GF-D8 (cell line): ENCODE measurements at regions not wholly inside any gene's neighbourhood (a gene's known extent, or its start where the extent isn't known, plus 50 kb on each side); places are given as distances from the start of the nearest gene placed in this dataset.
"Not testable (repeated sequence)": the region's sequence is repeated elsewhere in the genome, so short reads cannot be mapped to it uniquely, and the experiment has no call there.

Source experiments
- DNase-seq: peaks from one replicate; lab custom pipeline; 2025; lab: John Stamatoyannopoulos, UW

DNA sequence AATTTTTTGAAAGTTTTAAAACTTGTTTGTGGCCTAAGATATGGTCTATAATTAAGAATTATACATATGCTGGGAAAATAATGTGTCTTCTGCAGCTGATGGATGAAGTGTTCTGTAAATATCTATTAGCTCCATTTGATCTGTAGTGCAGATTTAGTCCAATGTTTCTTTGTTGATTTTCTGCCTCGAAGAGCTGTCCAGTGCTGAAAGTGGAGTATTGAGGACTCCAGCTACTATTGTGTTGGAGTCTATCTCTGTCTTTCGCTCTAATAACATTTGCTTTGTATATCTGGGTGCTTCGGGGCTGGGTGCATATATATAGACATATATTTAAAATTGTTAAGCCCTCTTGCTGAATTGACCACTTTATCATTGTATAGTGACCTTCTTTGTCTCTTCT is 2127.3 kb downstream of the PCDH7 start:
- no peak for DNase-seq

DNA sequence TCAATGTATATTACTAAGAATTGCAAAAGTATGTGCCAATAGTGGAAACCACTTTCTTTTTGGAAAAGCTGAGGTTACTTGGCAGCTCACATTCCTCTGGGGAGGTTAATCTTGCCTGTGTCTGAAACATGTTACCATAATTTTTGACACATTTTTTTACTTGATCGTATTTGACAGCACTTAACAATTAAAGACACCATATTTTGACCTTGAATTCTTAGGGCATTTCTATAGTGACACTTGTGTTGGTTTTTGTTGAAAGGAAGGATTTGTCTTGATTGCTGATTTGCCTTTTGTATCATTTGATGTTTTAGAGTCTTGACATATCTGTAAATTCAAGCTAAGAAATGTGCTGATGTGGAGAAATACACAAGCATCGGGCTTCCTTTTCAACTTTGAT is 2135.5 kb downstream of the PCDH7 start:
- DNase-seq: no peak

DNA sequence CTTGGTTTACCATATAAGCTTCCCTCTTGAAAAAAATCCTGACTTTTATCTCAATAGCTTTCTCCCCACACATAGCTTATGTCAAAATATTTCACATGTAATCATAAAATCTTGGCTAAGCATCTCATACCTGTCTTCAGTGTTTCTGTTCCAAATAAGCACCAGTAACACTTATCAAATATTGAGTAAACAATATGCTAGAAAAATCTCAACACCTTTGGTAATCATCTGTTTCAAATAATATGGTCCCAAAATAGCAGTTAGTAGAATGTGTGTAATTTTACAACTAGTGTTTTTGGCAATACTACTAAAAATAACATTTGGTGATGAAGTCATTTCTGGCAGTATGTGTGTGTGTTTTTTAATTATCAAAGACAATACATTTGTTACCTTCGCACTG is 2138.2 kb downstream of the PCDH7 start:
- DNase-seq: no peak

DNA sequence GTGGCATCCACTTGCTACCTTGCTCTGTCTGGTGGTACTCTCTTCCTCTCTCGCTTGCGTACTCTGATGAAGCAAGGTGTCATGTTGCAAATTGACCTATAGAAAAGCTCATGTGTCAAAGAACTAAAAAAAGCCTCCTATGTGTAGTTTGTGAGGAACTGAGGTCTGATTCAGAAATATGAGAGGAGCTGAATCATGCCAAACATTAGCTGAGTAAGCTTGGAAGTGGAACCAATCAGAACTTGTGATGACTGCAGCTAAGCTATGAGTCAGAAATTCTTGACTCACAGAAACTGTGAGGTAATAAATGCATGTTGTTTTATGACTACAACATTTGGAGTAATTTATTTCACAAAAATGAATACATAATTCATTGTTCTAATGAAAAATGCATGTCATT is 2138.8 kb downstream of the PCDH7 start:
- DNase-seq: no peak

DNA sequence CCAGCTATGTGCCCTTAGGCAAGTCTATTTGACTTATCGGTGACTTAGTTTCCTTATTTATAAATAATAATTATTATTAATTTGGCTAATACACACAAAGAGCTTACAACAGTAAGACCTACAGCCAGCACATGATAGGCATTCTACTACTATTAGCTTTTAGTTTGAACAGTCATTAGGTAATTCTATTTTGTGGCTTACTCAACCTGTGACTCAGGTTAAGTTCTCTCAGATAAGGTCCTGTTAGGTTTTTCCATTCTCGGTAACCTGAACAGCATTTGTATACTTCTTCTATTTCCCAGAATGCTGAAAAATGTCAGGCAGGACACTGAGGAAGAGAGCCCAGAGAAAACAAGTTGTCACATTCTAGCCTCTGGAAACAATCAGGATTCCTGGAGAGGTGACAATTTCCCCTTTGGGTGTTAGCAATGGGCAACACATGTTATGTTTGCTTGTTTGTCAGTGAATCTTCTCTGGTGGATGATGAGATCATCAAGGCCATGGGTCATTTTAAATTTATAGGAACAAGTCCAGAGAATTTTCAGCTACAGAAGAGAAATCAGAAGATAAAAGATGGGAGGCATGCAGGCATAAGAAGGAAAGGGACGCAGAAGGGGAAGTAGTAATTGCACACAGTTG is 2144.7 kb downstream of the PCDH7 start:
- DNase-seq: no peak

DNA sequence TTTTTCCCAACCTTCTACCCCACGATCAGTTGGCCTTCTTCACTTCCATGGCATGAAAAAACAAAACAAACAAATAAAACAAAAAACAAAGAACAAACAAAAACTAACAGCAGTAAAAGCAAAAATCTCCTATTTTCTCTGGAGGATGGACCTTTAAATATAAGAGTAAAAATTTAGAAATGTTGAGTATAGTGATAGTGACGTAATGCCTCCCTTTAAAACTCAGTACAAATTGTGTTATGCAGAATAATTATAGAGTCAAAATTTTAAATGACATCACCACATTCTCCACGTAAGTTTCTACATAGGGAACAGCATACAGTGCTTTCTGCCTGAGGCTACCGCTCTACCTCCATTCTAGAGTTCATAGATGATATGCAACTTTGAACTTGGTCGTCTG is 2156.4 kb downstream of the PCDH7 start:
- no peak for DNase-seq

DNA sequence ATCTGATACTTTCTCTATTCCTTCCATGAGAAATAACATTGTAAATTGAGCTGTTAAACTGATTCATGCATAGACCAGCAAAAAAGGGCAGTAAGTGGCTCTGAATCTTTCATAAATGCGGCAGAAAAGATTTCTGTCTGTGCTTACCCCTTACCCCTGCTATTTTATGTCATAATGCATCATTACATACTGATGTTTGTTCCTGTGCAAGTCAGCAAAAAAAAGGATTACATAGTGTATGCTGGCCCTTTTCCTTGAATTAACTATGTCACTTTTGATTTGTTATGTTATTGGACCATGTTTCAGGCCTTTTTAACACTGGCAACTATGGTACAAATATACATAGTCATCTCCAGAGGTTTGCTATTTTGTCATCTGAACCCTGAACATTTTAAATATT is 2159.7 kb downstream of the PCDH7 start:
- DNase-seq: no peak

DNA sequence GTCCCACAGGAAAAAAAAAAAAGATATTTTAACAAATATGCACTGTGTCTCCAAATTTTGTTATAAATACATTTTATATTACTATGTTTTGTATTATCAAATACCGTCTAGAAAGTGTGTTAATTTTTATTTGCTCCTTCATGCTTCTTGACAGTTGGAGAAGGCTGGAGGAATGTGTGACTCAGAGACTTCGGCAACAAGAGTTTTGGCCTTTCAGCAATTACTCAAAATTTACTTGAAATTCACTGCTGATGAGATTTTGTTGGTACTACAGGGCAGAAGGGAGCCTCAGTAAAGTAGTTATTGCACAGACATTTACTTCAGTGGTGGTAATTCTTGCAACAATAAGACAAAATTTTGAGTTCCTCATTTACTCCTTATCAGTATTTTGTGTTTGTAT is 2164.0 kb downstream of the PCDH7 start:
- DNase-seq: no peak

DNA sequence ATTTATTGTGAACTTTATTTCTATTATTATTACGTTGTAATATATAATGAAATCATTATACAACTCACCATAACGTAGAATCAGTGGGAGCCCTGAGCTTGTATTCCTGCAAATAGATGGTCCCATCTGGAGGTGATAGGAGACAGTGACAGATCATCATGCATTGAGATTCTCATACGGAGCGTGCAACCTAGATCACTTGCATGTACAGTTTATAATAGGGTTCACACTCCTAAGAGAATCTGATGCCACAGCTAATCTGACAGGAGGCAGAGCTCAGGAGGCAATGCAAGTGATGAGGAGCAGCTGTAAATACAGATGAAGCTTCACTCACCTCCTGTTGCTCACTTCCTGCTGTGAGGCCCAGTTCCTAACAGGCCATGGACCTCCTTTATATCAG is 2170.2 kb downstream of the PCDH7 start:
- DNase-seq: no peak

DNA sequence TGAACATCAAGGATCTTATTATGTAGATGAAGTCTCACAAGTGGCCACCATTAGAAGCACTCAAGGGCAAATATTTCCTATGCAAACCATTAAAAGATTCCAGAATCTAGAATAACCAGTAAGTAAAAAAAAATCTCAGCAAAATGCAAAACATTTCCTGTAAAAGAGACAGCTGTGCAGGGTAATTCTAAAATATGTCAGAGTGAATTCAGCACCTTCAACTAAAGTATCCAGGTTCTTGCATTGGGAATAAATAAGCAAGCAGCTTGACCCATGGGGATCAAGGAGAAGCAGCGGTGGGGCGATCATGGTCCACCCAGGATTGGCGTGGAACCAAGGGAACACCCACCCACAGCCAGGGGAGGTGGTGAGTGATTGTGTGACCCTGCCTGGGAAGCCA is 2188.9 kb downstream of the PCDH7 start:
- no peak for DNase-seq

DNA sequence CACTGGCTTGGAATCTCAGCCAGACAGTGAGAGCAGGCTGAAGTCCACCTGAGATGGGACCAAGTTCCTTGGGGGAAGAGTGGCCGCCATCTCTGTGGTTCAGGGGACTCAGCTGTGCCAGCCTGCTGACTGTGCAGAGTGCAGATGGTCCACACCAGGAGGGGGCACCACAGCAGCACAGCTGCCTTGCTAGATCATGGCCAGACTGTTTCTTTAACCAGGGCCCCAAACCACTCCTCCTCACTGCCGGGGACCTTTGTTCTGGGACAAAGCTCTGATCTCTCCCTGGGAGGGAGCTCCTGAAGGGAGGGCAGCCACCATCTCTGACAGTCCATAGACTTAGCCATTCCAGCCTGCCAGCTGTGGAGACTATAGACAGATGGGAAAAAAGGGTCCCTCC is 2189.6 kb downstream of the PCDH7 start:
- DNase-seq: no peak

DNA sequence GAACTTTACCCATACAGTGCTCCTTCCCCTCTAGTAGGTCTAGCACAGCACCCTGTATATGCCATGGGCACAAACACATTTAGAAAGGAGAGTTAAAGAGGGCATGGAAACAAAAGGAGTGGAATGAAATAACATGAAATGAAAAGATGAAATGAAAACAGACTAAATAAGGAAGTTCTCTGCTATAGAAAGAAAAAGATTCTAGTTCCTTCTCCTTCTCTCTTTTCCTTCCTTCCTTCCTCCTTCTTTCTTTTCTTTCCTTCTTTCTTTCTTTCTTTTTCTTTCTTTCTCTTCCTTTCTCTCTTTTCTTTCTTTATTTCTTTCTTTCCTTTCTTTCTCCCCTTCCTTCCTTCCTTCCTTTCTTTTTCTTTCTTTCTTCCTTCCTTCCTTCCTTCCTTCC is 2197.4 kb downstream of the PCDH7 start:
- DNase-seq: no peak

DNA sequence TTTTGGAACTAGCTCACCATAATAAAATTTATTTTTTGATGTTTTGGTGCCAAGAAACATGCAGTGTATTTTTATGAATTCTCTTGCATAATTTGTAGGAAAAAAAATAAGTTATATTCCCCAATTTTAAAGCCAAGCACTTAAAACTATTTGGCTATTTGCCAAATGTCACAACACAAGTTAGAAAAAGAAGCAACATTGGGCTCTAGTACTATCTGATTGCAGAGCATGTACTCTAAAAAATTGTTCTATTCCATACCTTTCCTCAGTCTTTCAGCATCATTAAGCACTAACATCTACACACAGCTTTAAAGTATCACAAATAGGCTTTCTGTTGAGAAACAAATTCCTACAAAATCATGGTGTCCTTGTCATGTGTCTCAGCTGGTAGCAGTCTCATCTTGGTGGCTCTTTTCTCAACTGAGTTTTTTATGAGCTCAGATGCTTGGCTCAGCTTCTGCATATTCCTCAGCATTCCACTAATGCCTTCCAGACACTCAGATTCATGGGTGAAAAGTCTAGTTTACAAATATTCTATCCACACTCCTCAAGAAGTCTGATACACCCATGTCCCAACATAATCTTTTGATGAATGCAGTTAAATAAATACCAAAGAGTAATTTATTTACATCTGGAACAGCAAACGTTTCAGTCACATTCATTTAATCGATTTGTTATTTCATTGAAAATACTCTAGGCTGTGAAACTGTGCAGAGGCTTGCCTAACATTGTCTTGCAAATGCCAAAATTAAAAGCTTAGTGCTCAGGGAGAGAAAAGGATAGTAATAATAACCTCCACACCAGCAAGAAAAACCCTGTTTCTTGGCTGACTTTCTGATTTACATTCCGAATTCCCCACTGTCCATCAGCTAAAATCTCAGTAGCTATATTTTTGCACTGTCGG is 2209.9 kb downstream of the PCDH7 start:
- DNase-seq: no peak

DNA sequence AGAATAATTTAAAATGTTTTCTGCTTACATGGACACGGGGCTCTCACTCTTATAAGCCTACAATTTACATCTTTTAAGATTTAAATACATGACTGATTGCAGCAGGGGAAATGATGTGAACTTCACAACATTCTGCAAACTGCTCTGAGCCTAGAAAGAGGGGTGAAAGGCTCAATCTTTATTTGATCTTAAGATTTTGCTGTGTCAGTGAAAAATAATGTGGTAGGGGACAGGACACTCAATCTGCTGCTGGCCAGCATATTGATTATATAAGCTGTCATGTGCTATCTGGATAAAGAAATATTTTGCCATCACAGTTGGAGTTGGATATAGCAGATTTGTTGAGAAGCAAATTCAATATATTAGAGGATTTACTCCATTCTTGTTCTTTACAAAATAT is 2210.5 kb downstream of the PCDH7 start:
- DNase-seq: no peak

DNA sequence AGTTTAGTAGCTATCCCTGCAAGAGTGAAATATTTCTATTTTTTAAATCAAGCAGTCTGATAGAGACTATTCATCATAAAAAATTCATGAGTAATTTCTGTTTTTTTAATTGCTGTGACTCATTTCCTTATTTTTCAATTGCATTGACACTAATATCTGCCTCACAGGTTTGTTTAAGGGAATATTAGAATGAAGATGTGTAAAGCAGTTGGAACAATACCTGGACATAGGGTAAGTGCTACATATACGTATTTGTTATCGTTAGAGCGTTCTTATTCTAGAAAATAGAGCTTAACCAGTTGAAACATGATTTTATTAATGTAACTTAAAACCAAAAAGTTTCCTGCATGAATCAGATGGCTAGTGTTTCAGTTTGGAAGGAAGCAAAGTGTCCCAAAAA is 2211.3 kb downstream of the PCDH7 start:
- DNase-seq: no peak

DNA sequence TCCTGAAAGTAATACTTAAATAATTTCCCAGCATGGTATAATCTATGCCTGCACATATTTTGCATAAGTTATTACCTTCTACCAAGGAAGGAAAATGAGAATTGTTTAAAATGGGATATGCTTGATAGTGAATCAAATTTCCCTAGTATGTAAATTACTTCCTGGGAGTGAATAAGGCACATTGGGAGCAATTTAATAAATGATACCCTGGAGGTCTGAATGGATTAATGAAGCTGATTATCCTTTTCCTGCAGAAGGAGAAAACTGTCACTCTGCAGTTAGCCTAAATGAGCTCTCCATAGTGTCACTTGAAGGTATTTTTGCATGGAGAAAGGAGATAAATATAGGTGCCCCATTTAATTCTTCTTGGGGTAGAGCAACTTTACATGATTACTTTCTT is 2212.0 kb downstream of the PCDH7 start:
- no peak for DNase-seq

DNA sequence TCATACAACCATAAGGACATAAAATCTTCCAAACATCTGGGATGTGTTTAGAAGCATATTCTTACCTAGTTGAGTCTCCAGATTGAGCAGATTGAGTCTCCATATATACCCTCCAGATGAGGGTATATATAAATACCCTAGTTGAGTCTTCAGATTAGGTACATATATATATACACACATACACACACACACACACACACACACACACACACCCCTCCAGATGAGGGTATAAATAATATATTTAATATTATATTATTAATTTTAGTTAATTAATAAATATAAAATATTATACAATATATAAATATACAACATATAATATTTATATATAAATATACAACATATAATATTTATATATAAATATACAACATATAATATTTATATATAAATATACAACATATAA is 2219.1 kb downstream of the PCDH7 start:
- not testable (repeated sequence) for DNase-seq

DNA sequence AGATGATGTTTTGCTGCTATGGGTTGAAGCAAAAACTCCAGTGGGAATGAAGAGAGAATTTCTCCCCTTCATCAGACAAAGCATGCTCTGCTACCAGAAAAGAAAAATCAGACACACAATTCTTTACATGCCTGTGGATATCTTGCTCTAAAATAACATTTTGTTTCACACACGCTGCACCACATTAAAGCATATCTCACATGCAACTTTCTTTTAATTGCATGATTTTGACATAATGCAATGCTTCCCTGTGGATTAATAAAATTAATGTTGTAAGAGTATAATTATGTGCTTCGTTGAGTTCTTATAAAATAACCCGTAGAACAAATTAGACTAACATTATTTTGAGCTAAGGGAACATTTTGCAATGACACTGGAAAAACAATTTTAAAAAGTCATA is 2230.7 kb downstream of the PCDH7 start:
- no peak for DNase-seq

DNA sequence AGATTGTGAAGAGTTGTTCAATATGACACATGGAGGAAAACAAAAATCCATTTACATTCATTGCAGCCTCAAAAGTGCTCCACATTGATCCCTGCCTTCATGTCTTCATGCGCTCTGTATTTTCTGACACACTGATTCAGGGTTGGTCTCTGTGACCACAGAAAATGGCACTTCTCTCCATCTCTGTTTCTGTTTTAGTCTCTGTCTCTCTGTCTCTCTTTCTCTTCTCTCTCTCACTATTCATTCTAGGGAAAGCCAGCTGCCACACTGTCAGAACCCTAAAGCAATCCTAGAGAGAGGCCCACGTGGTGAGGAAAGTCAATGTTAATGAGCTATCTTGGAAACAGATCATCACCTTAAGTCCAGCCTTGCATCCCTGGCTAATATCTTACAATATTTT is 2238.4 kb downstream of the PCDH7 start:
- no peak for DNase-seq

DNA sequence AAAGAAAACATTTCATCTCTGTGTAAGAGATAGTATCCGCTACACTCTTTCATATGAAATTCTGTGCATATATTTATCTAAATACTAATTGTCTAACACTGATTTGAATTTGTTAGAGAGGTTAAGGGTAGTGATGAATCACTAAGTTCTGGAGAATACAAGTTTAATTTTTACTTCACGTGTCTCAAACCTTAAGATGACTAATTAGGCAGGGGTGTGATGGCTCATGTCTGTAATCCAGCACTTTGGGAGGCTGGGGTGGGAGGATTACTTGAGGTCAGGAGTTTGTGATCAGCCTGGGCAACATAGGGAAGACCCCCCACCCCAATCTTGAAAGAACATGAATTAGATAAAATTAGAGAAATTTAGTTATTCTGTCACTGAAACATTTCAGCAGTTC is 2241.9 kb downstream of the PCDH7 start:
- DNase-seq: no peak

DNA sequence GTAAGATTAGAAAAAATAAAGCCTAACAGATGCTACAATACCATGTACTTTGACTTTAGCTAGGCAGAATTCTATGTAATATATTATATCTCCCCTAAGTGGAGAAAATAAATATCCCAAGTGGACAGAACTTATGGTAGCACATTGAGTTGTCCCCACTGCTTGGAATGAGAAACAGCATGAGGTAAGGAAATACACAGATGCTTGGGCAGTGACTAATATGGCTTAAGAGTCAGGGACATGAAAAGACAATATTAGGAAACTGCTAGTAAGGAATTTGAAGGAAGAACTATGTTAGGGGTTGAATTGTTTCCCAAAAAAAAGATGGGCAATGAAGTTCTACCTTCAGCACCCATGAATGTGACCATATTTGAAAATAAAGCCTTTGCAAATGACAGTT is 2265.1 kb downstream of the PCDH7 start:
- DNase-seq: no peak

DNA sequence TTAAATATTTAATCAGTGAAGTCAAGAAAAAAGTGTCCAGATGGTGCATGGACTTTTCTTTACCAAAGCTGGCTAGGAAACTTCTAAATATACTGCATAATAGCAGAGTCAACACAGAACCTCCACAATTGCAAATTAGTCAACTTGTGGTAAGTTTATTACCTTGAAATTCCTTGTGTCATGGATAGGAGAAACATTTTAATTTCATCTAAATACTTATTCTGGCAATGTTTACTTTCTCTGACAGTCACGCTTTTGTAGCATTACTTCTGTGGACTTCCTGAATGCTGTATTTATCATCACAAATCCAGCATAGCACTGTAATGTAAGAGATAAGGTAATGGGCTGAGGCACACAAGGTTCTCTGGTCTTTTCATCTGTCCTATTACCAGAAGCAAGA is 2266.1 kb downstream of the PCDH7 start:
- no peak for DNase-seq

DNA sequence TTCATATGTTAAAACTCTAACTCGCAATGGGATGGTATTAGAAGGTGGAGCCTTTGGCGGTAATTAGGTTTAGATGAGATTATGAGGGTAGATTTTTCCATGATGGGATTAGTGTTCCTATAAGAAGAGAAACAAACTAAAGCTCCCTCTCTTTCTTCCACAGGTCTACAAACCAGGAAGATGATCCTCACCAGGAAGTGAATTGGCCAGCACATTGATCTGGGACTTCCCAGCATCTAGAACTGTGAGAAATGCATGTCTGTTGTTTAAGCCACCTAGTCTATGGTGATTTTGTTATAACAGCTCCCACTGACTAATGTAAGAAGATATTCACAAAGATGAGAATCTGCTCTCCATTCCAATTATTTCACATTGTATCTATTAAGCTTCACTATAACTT is 2266.9 kb downstream of the PCDH7 start:
- DNase-seq: no peak
